Mucosa of descending colon (tissue), 3 donors: ENCODE measurements at regions not wholly inside any gene's neighbourhood (a gene's known extent, or its start where the extent isn't known, plus 50 kb on each side); places are given as distances from the start of the nearest gene placed in this dataset.

Experiments used
- ATAC-seq: fragments of 200-7000 bp; cut with Tn5 transposase; one replicate; pipeline ENCODE4 v1.9.1; 2020; ENCODE audit warnings: mild to moderate bottlenecking, moderate library complexity
- DNase-seq, 3 donors: peaks; one replicate each; pipeline ENCODE4 v3.0.0-alpha.2; 2020
- H3K36me3 ChIP-seq: fragments of 200-600 bp; one replicate; pipeline ENCODE4 v1.8.0; 2021; ENCODE audit warnings: low read depth, mild to moderate bottlenecking
- H3K4me1 ChIP-seq: fragments of 200-600 bp; one replicate; pipeline ENCODE4 v1.8.0; 2021; ENCODE audit warnings: low read depth, mild to moderate bottlenecking
- H3K4me3 ChIP-seq: fragments of 200-600 bp; one replicate; pipeline ENCODE4 v1.8.0; 2021; ENCODE audit warnings: mild to moderate bottlenecking
- H3K9me3 ChIP-seq: fragments of 200-600 bp; one replicate; pipeline ENCODE4 v1.8.0; 2021; ENCODE audit warnings: mild to moderate bottlenecking
- CTCF ChIP-seq: fragments of 200-600 bp; IDR thresholded peaks from one replicate; pipeline ENCODE4 v1.8.0; 2022; ENCODE audit warnings: antibody characterized with exemption, mild to moderate bottlenecking
- intact Hi-C, 2 donors: fragments of 100-400 bp; cut with DNase I in 1 of 2; cut with micrococcal nuclease in 1 of 2; formaldehyde crosslinking; loops; one replicate each; pipeline versions ENCODE4 v1.11.0 to v1.11.1; 2022; cut with DNase I, micrococcal nuclease
- donor health status: DM: no; HTN: no; CAD: no; lungs with moderate emphysema.
- donor health status: DM: no; HTN: no; CAD: no.
- donor health status: DM: no; HTN: yes; CAD: no.

- H3K9me3 ChIP-seq: no peaks in the 10 kb centered on the region
- no peaks in the 10 kb centered on the region for H3K36me3 ChIP-seq
- H3K4me1 ChIP-seq: no peaks in the 10 kb centered on the region
- ATAC-seq: no peak
- DNase-seq: no peak
- H3K4me3 ChIP-seq: no peak overlapping the region
- no peak for TF ChIP-seq CTCF
- intact Hi-C loops: no loop called here
Observed at GRCh38 chr2:128368437-128369107, 49.9 kb upstream of the HS6ST1 start.

- intact Hi-C loops: no loop called here
- no peaks in the 10 kb centered on the region for H3K36me3 ChIP-seq
- no peak overlapping the region for H3K4me3 ChIP-seq
- no peaks in the 10 kb centered on the region for H3K4me1 ChIP-seq
- DNase-seq: no peak
- no peak for TF ChIP-seq CTCF
- no peak for ATAC-seq
- no peaks in the 10 kb centered on the region for H3K9me3 ChIP-seq
Observed at GRCh38 chr2:128369108-128369555, 50.5 kb upstream of the HS6ST1 start.

GRCh38 chr2:128369602-128370467, 51.2 kb upstream of the HS6ST1 start:
- TF ChIP-seq CTCF: no peak
- DNase-seq: no peak
- intact Hi-C loops: no loop called here
- no peak for ATAC-seq
- no peak overlapping the region for H3K4me3 ChIP-seq
- H3K36me3 ChIP-seq: no peaks in the 10 kb centered on the region
- H3K9me3 ChIP-seq: no peaks in the 10 kb centered on the region
- no peaks in the 10 kb centered on the region for H3K4me1 ChIP-seq

GRCh38 chr2:128370468-128371247, 52.0 kb upstream of the HS6ST1 start:
- intact Hi-C loops: no loop called here
- H3K4me1 ChIP-seq: no peaks in the 10 kb centered on the region
- no peaks in the 10 kb centered on the region for H3K9me3 ChIP-seq
- no peaks in the 10 kb centered on the region for H3K36me3 ChIP-seq
- no peak for DNase-seq
- no peak for TF ChIP-seq CTCF
- H3K4me3 ChIP-seq: no peak overlapping the region
- ATAC-seq: no peak

- intact Hi-C loops: no loop called here
- Histone ChIP-seq H3K9me3 (no peaks in the 10 kb centered on the region), H3K4me3 (no peak overlapping the region), H3K4me1 (no peaks in the 10 kb centered on the region), H3K36me3 (no peaks in the 10 kb centered on the region)
- ATAC-seq (no peak), DNase-seq (no peak)
- no peak for TF ChIP-seq CTCF
Observed at GRCh38 chr2:128371248-128371630, 52.6 kb upstream of the HS6ST1 start.
